IMR-90 (cell line): ENCODE measurements at regions not wholly inside any gene's neighbourhood (a gene's known extent, or its start where the extent isn't known, plus 50 kb on each side); places are given as distances from the start of the nearest gene placed in this dataset.

Source experiments
- ATAC-seq: fragments of 200-7000 bp; cut with Tn5 transposase; 2 replicates; pipeline ENCODE4 v1.9.1; 2020; ENCODE audit warnings: low read depth, mild to moderate bottlenecking, moderate library complexity
- BruUV-seq: library from RNA; stranded (reverse); fragments of 400-500 nt; replicated peaks from 2 replicates; lab custom pipeline; 2021; lab: Mats Ljungman, UMichigan
- CTCF ChIA-PET: fragments of 300-600 bp; formaldehyde crosslinking; extraction: SDS; loops from one replicate; lab custom pipeline; 2021; ENCODE audit warnings: antibody characterized with exemption; lab: Yijun Ruan, JAX
- POLR2A ChIA-PET: fragments of 300-600 bp; sonication (Branson Sonifier 250); formaldehyde crosslinking; loops from one replicate; lab custom pipeline; 2022; ENCODE audit warnings: antibody characterized with exemption; ENCODE audit not compliant: unreplicated experiment; lab: Charles Lee
- DNase-seq: peaks from one replicate; pipeline ENCODE4 v3.0.0; 2013
- H2AFZ ChIP-seq: replicated peaks from 2 replicates; pipeline ENCODE3; 2013; ENCODE audit warnings: low read length, mild to moderate bottlenecking; ENCODE audit not compliant: poor library complexity
- H2AK5ac ChIP-seq: 2 replicates; pipeline ENCODE4 v1.6.1; 2013; ENCODE audit warnings: low read depth, low read length, inconsistent platforms
- H2AK9ac ChIP-seq: replicated peaks from 2 replicates; pipeline ENCODE3; 2013; ENCODE audit warnings: mild to moderate bottlenecking, low read depth, low read length, moderate library complexity; ENCODE audit not compliant: poor library complexity
- H2BK120ac ChIP-seq: 2 replicates; pipeline ENCODE4 v1.6.1; 2013; ENCODE audit warnings: low read depth, low read length, inconsistent platforms
- H2BK15ac ChIP-seq: 3 replicates; pipeline ENCODE4 v1.6.1; 2013; ENCODE audit warnings: low read depth, low read length, inconsistent platforms
- H2BK20ac ChIP-seq: 2 replicates; pipeline ENCODE4 v1.6.1; 2013; ENCODE audit warnings: low read depth, mild to moderate bottlenecking, inconsistent platforms, low read length, moderate library complexity
- H2BK5ac ChIP-seq: 2 replicates; pipeline ENCODE4 v1.6.1; 2013; ENCODE audit warnings: mild to moderate bottlenecking, low read depth, low read length, inconsistent platforms; ENCODE audit not compliant: poor library complexity, severe bottlenecking
- H3K14ac ChIP-seq: replicated peaks from 2 replicates; pipeline ENCODE4 v1.6.1; 2013; ENCODE audit warnings: low read depth, low read length, inconsistent platforms
- H3K18ac ChIP-seq: 2 replicates; pipeline ENCODE4 v1.6.1; 2013; ENCODE audit warnings: low read depth, low read length, control low read depth
- H3K23ac ChIP-seq: 2 replicates; pipeline ENCODE4 v1.6.1; 2013; ENCODE audit warnings: low read depth, low read length, inconsistent platforms
- H3K27ac ChIP-seq: 2 replicates; pipeline ENCODE4 v1.5.1; 2013; ENCODE audit warnings: mild to moderate bottlenecking, control low read depth, low read length; ENCODE audit not compliant: insufficient read depth
- H3K27me3 ChIP-seq: 2 replicates; pipeline ENCODE4 v1.6.1; 2013; ENCODE audit warnings: low read length; ENCODE audit not compliant: control insufficient read depth, insufficient read depth
- H3K36me3 ChIP-seq: 2 replicates; pipeline ENCODE4 v1.6.1; 2013; ENCODE audit warnings: low read length, mixed read lengths; ENCODE audit not compliant: control insufficient read depth, insufficient read depth
- H3K4ac ChIP-seq: 2 replicates; pipeline ENCODE4 v1.6.1; 2013; ENCODE audit warnings: low read depth, low read length, inconsistent platforms
- H3K4me1 ChIP-seq: 2 replicates; pipeline ENCODE4 v1.6.1; 2013; ENCODE audit warnings: low read length, mixed read lengths; ENCODE audit not compliant: control insufficient read depth, insufficient read depth
- H3K4me2 ChIP-seq: 2 replicates; pipeline ENCODE4 v1.6.1; 2013; ENCODE audit warnings: low read depth, mild to moderate bottlenecking, control low read depth, low read length, moderate library complexity
- H3K4me3 ChIP-seq: 2 replicates; pipeline ENCODE4 v1.5.1; 2013; ENCODE audit warnings: low read depth, mild to moderate bottlenecking, control low read depth, low read length, moderate library complexity; ENCODE audit not compliant: insufficient read depth
- H3K56ac ChIP-seq: 2 replicates; pipeline ENCODE4 v1.6.1; 2013; ENCODE audit warnings: low read length, inconsistent platforms; ENCODE audit not compliant: insufficient read depth; ENCODE audit errors: extremely low read depth
- H3K79me1 ChIP-seq, 2 experiments: 2 replicates each; pipeline ENCODE4 v1.6.1; 2013; ENCODE audit warnings: low read length in 2 of 2, inconsistent platforms in 1 of 2, low read depth in 1 of 2
- H3K9ac ChIP-seq: 2 replicates; pipeline ENCODE4 v1.6.1; 2013; ENCODE audit warnings: low read depth, low read length, control low read depth
- H3K9me1 ChIP-seq: 2 replicates; pipeline ENCODE4 v1.6.1; 2013; ENCODE audit warnings: low read length, inconsistent platforms; ENCODE audit not compliant: insufficient read depth
- H3K9me3 ChIP-seq: 2 replicates; pipeline ENCODE4 v1.6.1; 2013; ENCODE audit warnings: low read length; ENCODE audit not compliant: control insufficient read depth, insufficient read depth
- H4K20me1 ChIP-seq: 2 replicates; pipeline ENCODE4 v1.6.1; 2013; ENCODE audit warnings: low read length, inconsistent platforms; ENCODE audit not compliant: insufficient read depth
- H4K5ac ChIP-seq: 2 replicates; pipeline ENCODE4 v1.6.1; 2013; ENCODE audit warnings: mild to moderate bottlenecking, low read depth, low read length, control low read depth
- H4K8ac ChIP-seq, 2 experiments: 2 replicates each; pipeline ENCODE4 v1.6.1; 2013; ENCODE audit warnings: low read depth in 2 of 2, low read length in 2 of 2, control low read depth in 1 of 2, inconsistent platforms in 1 of 2
- H4K91ac ChIP-seq: 2 replicates; pipeline ENCODE4 v1.6.1; 2013; ENCODE audit warnings: low read depth, low read length, inconsistent platforms; ENCODE audit not compliant: insufficient read depth
- BHLHE40 ChIP-seq: fragments of 150-350 bp; IDR thresholded peaks from 2 replicates; pipeline ENCODE4 v1.6.1; 2016; ENCODE audit warnings: mild to moderate bottlenecking, low read depth, low read length
- CEBPB ChIP-seq: IDR thresholded peaks from 2 replicates; pipeline ENCODE4 v1.6.1; 2012; ENCODE audit warnings: low read depth, low read length, improper control_type of control experiment
- CHD1 ChIP-seq: IDR thresholded peaks from 2 replicates; pipeline ENCODE4 v1.6.1; 2012; ENCODE audit warnings: low read depth, low read length, improper control_type of control experiment
- CTCF ChIP-seq: conservative IDR thresholded peaks from 2 replicates; pipeline ENCODE4 v1.5.1; 2012; ENCODE audit warnings: mild to moderate bottlenecking, low read depth, low read length, improper control_type of control experiment
- FOS ChIP-seq: fragments of 150-350 bp; IDR thresholded peaks from 2 replicates; pipeline ENCODE4 v1.6.1; 2016; ENCODE audit warnings: low read depth, low read length
- MAFK ChIP-seq: IDR thresholded peaks from 2 replicates; pipeline ENCODE4 v1.6.1; 2012; ENCODE audit warnings: low read depth, low read length, improper control_type of control experiment
- MAZ ChIP-seq: IDR thresholded peaks from 2 replicates; pipeline ENCODE4 v1.6.1; 2012; ENCODE audit warnings: low read depth, mild to moderate bottlenecking, low read length, improper control_type of control experiment, moderate library complexity, borderline replicate concordance
- MXI1 ChIP-seq: IDR thresholded peaks from 2 replicates; pipeline ENCODE4 v1.6.1; 2012; ENCODE audit warnings: low read depth, mild to moderate bottlenecking, low read length, moderate library complexity, borderline replicate concordance
- NFE2L2 ChIP-seq: fragments of 150-350 bp; IDR thresholded peaks from 2 replicates; pipeline ENCODE4 v1.6.1; 2016; ENCODE audit warnings: low read depth, mild to moderate bottlenecking, low read length
- POLR2A ChIP-seq: IDR thresholded peaks from 2 replicates; pipeline ENCODE4 v1.6.1; 2012; ENCODE audit warnings: mild to moderate bottlenecking, low read depth, low read length
- RAD21 ChIP-seq: IDR thresholded peaks from 2 replicates; pipeline ENCODE4 v1.6.1; 2012; ENCODE audit warnings: low read length, improper control_type of control experiment
- RCOR1 ChIP-seq: IDR thresholded peaks from 2 replicates; pipeline ENCODE4 v1.6.1; 2012; ENCODE audit warnings: mild to moderate bottlenecking, low read length, improper control_type of control experiment; ENCODE audit not compliant: insufficient replicate concordance
- RFX5 ChIP-seq: IDR thresholded peaks from 2 replicates; pipeline ENCODE4 v1.8.0; 2012; ENCODE audit warnings: low read depth, mild to moderate bottlenecking, low read length, moderate library complexity
- SMC3 ChIP-seq: fragments of 150-350 bp; IDR thresholded peaks from 2 replicates; pipeline ENCODE4 v1.6.1; 2016; ENCODE audit warnings: low read depth, mild to moderate bottlenecking, antibody characterized with exemption, low read length, moderate library complexity
- dilution Hi-C: fragments of 300-500 bp; cut with HindIII; formaldehyde crosslinking; loops from one replicate; pipeline ENCODE4 v1.14.3; 2018; ENCODE audit warnings: low sequenced_read_pairs; ENCODE audit not compliant: unreplicated experiment
- in situ Hi-C: fragments of 300-500 bp; cut with MboI; formaldehyde crosslinking; loops from 3 replicates; pipeline ENCODE4 v1.14.3; 2019; ENCODE audit warnings: low sequenced_read_pairs, inconsistent platforms, mixed read lengths
- intact Hi-C: fragments of 100-400 bp; cut with micrococcal nuclease; formaldehyde crosslinking; loops from 2 replicates; pipeline ENCODE4 v1.10.0; 2022
- TF ChIP-seq, protein P1 (sequence below): fragments of 150-350 bp; IDR thresholded peaks from 2 replicates; pipeline ENCODE4 v1.6.1; 2017; ENCODE audit warnings: mild to moderate bottlenecking, antibody characterized with exemption, low read length, low read depth
- TF ChIP-seq, protein P2 (sequence below): fragments of 150-350 bp; IDR thresholded peaks from 2 replicates; pipeline ENCODE4 v1.6.1; 2016; ENCODE audit warnings: low read depth, mild to moderate bottlenecking, low read length, moderate library complexity, borderline replicate concordance

GRCh38 chr14:49249022-49249421 is 337.2 kb downstream of the RPS29 start:
- H2AFZ ChIP-seq: no peak overlapping the region
- H2AK9ac ChIP-seq: no peak overlapping the region
- H3K79me1 ChIP-seq: no peaks in the 10 kb centered on the region
- ATAC-seq (no peak), DNase-seq (peak; percentile 1)
- H3K27ac ChIP-seq: no peak overlapping the region
- dilution Hi-C loops (no loop called here), intact Hi-C loops (no loop called here), in situ Hi-C loops (no loop called here)
- no peaks in the 10 kb centered on the region for H3K27me3 ChIP-seq
- no peak overlapping the region for H2BK20ac ChIP-seq
- H4K20me1 ChIP-seq: no peaks in the 10 kb centered on the region
- ChIA-PET POLR2A (no interaction called here), CTCF (no interaction called here)
- no peaks in the 10 kb centered on the region for H3K9me1 ChIP-seq
- no peak overlapping the region for H4K5ac ChIP-seq
- no peak overlapping the region for H2BK5ac ChIP-seq
- no peak overlapping the region for H3K9ac ChIP-seq
- TF ChIP-seq POLR2A (no peak), RAD21 (no peak), MAFK (no peak), CEBPB (no peak), RCOR1 (no peak), CHD1 (no peak), NFE2L2 (no peak), FOS (no peak), MXI1 (no peak), SMC3 (no peak), RFX5 (no peak), CTCF (no peak), MAZ (no peak), BHLHE40 (no peak)
- TF ChIP-seq, protein P1, sequence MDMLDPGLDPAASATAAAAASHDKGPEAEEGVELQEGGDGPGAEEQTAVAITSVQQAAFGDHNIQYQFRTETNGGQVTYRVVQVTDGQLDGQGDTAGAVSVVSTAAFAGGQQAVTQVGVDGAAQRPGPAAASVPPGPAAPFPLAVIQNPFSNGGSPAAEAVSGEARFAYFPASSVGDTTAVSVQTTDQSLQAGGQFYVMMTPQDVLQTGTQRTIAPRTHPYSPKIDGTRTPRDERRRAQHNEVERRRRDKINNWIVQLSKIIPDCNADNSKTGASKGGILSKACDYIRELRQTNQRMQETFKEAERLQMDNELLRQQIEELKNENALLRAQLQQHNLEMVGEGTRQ: no peak
- TF ChIP-seq, protein P2, sequence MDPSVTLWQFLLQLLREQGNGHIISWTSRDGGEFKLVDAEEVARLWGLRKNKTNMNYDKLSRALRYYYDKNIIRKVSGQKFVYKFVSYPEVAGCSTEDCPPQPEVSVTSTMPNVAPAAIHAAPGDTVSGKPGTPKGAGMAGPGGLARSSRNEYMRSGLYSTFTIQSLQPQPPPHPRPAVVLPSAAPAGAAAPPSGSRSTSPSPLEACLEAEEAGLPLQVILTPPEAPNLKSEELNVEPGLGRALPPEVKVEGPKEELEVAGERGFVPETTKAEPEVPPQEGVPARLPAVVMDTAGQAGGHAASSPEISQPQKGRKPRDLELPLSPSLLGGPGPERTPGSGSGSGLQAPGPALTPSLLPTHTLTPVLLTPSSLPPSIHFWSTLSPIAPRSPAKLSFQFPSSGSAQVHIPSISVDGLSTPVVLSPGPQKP: no peak
- no TSS peak for BruUV-seq
- H2AK5ac ChIP-seq: no peak overlapping the region
- H3K4ac ChIP-seq: no peak overlapping the region
- peaks cover 3% of the 10 kb centered on the region; the same call in 1 of the 2 replicates for H3K9me3 ChIP-seq
- no peak overlapping the region for H3K14ac ChIP-seq
- no peak overlapping the region for H3K4me3 ChIP-seq
- H2BK15ac ChIP-seq: no peak overlapping the region
- H4K91ac ChIP-seq: no peak overlapping the region
- no peak overlapping the region for H3K18ac ChIP-seq
- H4K8ac ChIP-seq: no peak overlapping the region
- H2BK120ac ChIP-seq: no peak overlapping the region
- H3K4me1 ChIP-seq: no peaks in the 10 kb centered on the region
- H3K4me2 ChIP-seq: no peak overlapping the region
- no peaks in the 10 kb centered on the region for H3K36me3 ChIP-seq
- no peak overlapping the region for H3K56ac ChIP-seq
- H3K23ac ChIP-seq: no peak overlapping the region
